CD4-positive, alpha-beta T cell treated with Interleukin-17A for 4 hours (primary cell): ENCODE measurements at regions not wholly inside any gene's neighbourhood (a gene's known extent, or its start where the extent isn't known, plus 50 kb on each side); places are given as distances from the start of the nearest gene placed in this dataset.

ENCODE experiments used
- DNase-seq: peaks from one replicate; pipeline ENCODE4 v3.0.0-alpha.2; 2020; ENCODE audit warnings: mixed read lengths

- no peak for DNase-seq
Measured at GRCh38 chr4:181905708-181906107, 337.5 kb upstream of the TENM3 start.

GRCh38 chr4:181908168-181908567 lies 335.0 kb upstream of the TENM3 start:
- no peak for DNase-seq

GRCh38 chr4:181909368-181909767 lies 333.8 kb upstream of the TENM3 start:
- no peak for DNase-seq

- no peak for DNase-seq
Measured at GRCh38 chr4:181911420-181911819, 331.8 kb upstream of the TENM3 start.

- DNase-seq = no peak
Measured at GRCh38 chr4:181933471-181933870, 309.7 kb upstream of the TENM3 start.

- DNase-seq = no peak
Measured at GRCh38 chr4:181938631-181939030, 304.6 kb upstream of the TENM3 start.

- DNase-seq = no peak
Measured at GRCh38 chr4:181939199-181939945, 303.8 kb upstream of the TENM3 start.

GRCh38 chr4:181944527-181944926 lies 298.7 kb upstream of the TENM3 start:
- no peak for DNase-seq

- no peak for DNase-seq
Measured at GRCh38 chr4:181946902-181947301, 296.3 kb upstream of the TENM3 start.

GRCh38 chr4:181948839-181949382 lies 294.3 kb upstream of the TENM3 start:
- DNase-seq = no peak

- DNase-seq = no peak
Measured at GRCh38 chr4:181949704-181950312, 293.4 kb upstream of the TENM3 start.

- no peak for DNase-seq
Measured at GRCh38 chr4:181950372-181951127, 292.7 kb upstream of the TENM3 start.

GRCh38 chr4:181951265-181951664 lies 291.9 kb upstream of the TENM3 start:
- DNase-seq = no peak

GRCh38 chr4:181952478-181952877 lies 290.7 kb upstream of the TENM3 start:
- no peak for DNase-seq

GRCh38 chr4:181956512-181956911 lies 286.7 kb upstream of the TENM3 start:
- no peak for DNase-seq

GRCh38 chr4:181957088-181957487 lies 286.1 kb upstream of the TENM3 start:
- no peak for DNase-seq

- no peak for DNase-seq
Measured at GRCh38 chr4:181958446-181958845, 284.8 kb upstream of the TENM3 start.

GRCh38 chr4:181959121-181959520 lies 284.1 kb upstream of the TENM3 start:
- DNase-seq = no peak

GRCh38 chr4:181960384-181960783 lies 282.8 kb upstream of the TENM3 start:
- no peak for DNase-seq

GRCh38 chr4:181962321-181962720 lies 280.9 kb upstream of the TENM3 start:
- no peak for DNase-seq

- DNase-seq = no peak
Measured at GRCh38 chr4:181964731-181965130, 278.5 kb upstream of the TENM3 start.

- no peak for DNase-seq
Measured at GRCh38 chr4:181966104-181966551, 277.1 kb upstream of the TENM3 start.

- DNase-seq = no peak
Measured at GRCh38 chr4:181967401-181967800, 275.8 kb upstream of the TENM3 start.

- no peak for DNase-seq
Measured at GRCh38 chr4:181968371-181968770, 274.8 kb upstream of the TENM3 start.
